Suppressor macrophage treated with lipopolysaccharide for 1 hour (primary cell): ENCODE measurements at regions not wholly inside any gene's neighbourhood (a gene's known extent, or its start where the extent isn't known, plus 50 kb on each side); places are given as distances from the start of the nearest gene placed in this dataset.

Experiments used
- DNase-seq, 3 donors: peaks; one replicate each; pipeline ENCODE4 v3.0.0-alpha.2; 2020 to 2022

GRCh38 chr12:60257063-60257462, 661.2 kb downstream of the SLC16A7 start:
- no peak for DNase-seq

- no peak for DNase-seq
Measured at GRCh38 chr12:60259225-60259624, 663.4 kb downstream of the SLC16A7 start.

- no peak for DNase-seq
Measured at GRCh38 chr12:60262378-60262777, 666.5 kb downstream of the SLC16A7 start.

- DNase-seq: no peak
Measured at GRCh38 chr12:60263161-60263560, 667.3 kb downstream of the SLC16A7 start.

GRCh38 chr12:60263836-60264493, 668.1 kb downstream of the SLC16A7 start:
- DNase-seq: no peak

- DNase-seq: no peak
Measured at GRCh38 chr12:60265741-60266140, 669.9 kb downstream of the SLC16A7 start.

- no peak for DNase-seq
Measured at GRCh38 chr12:60266381-60266852, 670.6 kb downstream of the SLC16A7 start.

- DNase-seq: no peak
Measured at GRCh38 chr12:60269611-60270269, 673.9 kb downstream of the SLC16A7 start.

- no peak for DNase-seq
Measured at GRCh38 chr12:60271816-60272215, 676.0 kb downstream of the SLC16A7 start.

- DNase-seq: no peak
Measured at GRCh38 chr12:60278209-60278608, 682.4 kb downstream of the SLC16A7 start.

- DNase-seq: no peak
Measured at GRCh38 chr12:60279221-60279620, 683.4 kb downstream of the SLC16A7 start.

GRCh38 chr12:60281522-60281921, 685.7 kb downstream of the SLC16A7 start:
- DNase-seq: no peak

GRCh38 chr12:60290532-60290931, 694.7 kb downstream of the SLC16A7 start:
- no peak for DNase-seq

GRCh38 chr12:60308366-60308991, 712.6 kb downstream of the SLC16A7 start:
- no peak for DNase-seq

GRCh38 chr12:60311940-60312339, 716.1 kb downstream of the SLC16A7 start:
- no peak for DNase-seq

GRCh38 chr12:60317361-60317760, 721.5 kb downstream of the SLC16A7 start:
- no peak for DNase-seq

- no peak for DNase-seq
Measured at GRCh38 chr12:60324746-60325145, 728.9 kb downstream of the SLC16A7 start.

GRCh38 chr12:60333461-60333860, 737.6 kb downstream of the SLC16A7 start:
- no peak for DNase-seq

- no peak for DNase-seq
Measured at GRCh38 chr12:60335745-60336144, 739.9 kb downstream of the SLC16A7 start.

GRCh38 chr12:60337839-60338549, 742.2 kb downstream of the SLC16A7 start:
- DNase-seq: no peak

- DNase-seq: no peak
Measured at GRCh38 chr12:60345442-60345841, 749.6 kb downstream of the SLC16A7 start.

GRCh38 chr12:60349232-60349978, 753.6 kb downstream of the SLC16A7 start:
- no peak for DNase-seq

- DNase-seq: no peak
Measured at GRCh38 chr12:60387356-60387755, 791.5 kb downstream of the SLC16A7 start.
